GM23338 (cell line): ENCODE measurements at regions not wholly inside any gene's neighbourhood (a gene's known extent, or its start where the extent isn't known, plus 50 kb on each side); places are given as distances from the start of the nearest gene placed in this dataset.

Experiments used
- CREB1 ChIP-seq: fragments of 250-450 bp; sonication (Bioruptor Pico); IDR thresholded peaks from 2 replicates; pipeline ENCODE4 v1.5.0; 2020; ENCODE audit warnings: low read depth, mild to moderate bottlenecking, moderate library complexity
- EZH2 ChIP-seq: fragments of 200-600 bp; sonication (generic); IDR thresholded peaks from one replicate; pipeline ENCODE4 v1.8.0; 2017; ENCODE audit warnings: antibody characterized with exemption, mild to moderate bottlenecking, low read depth; ENCODE audit not compliant: unreplicated experiment
- EZH2phosphoT487 ChIP-seq: fragments of 200-600 bp; sonication (generic); IDR thresholded peaks from one replicate; pipeline ENCODE4 v1.8.1; 2018; ENCODE audit warnings: antibody characterized with exemption; ENCODE audit not compliant: unreplicated experiment
- JUNB ChIP-seq: IDR thresholded peaks from one replicate; pipeline ENCODE4 v1.6.1; 2016; ENCODE audit warnings: antibody characterized with exemption; ENCODE audit not compliant: unreplicated experiment
- NANOG ChIP-seq: IDR thresholded peaks from 2 replicates; pipeline ENCODE4 v1.6.1; 2016; ENCODE audit warnings: antibody characterized with exemption, borderline replicate concordance
- POLR2AphosphoS5 ChIP-seq: IDR thresholded peaks from 2 replicates; pipeline ENCODE4 v1.6.1; 2016; ENCODE audit warnings: antibody characterized with exemption, low read depth
- STAT1 ChIP-seq: IDR thresholded peaks from one replicate; pipeline ENCODE4 v1.6.1; 2016; ENCODE audit warnings: antibody characterized with exemption; ENCODE audit not compliant: unreplicated experiment
- ZNF114 ChIP-seq: fragments of 250-450 bp; sonication (Bioruptor Pico); IDR thresholded peaks from 2 replicates; pipeline ENCODE4 v1.5.0; 2020; ENCODE audit warnings: mild to moderate bottlenecking, moderate library complexity
- ZNF331 ChIP-seq: fragments of 250-450 bp; sonication (Bioruptor Pico); IDR thresholded peaks from 2 replicates; pipeline ENCODE4 v1.5.0; 2020; ENCODE audit warnings: low read depth, mild to moderate bottlenecking, moderate library complexity
- ZNF462 ChIP-seq: fragments of 250-450 bp; sonication (Bioruptor Pico); IDR thresholded peaks from 2 replicates; pipeline ENCODE4 v1.5.0; 2020; ENCODE audit warnings: mild to moderate bottlenecking, moderate library complexity
- TF ChIP-seq, protein P1 (sequence below): IDR thresholded peaks from 2 replicates; pipeline ENCODE4 v1.6.1; 2016; ENCODE audit warnings: antibody characterized with exemption
- TF ChIP-seq, protein P2 (sequence below), 2 experiments: fragments of 200-600 bp in 1 of 2; sonication (generic) in 1 of 2; conservative IDR thresholded peaks; 2 replicates each; pipeline versions ENCODE4 v1.5.1 to v1.6.1; 2016 to 2017; ENCODE audit warnings: antibody characterized with exemption in 2 of 2, low read depth in 2 of 2, mild to moderate bottlenecking in 2 of 2, moderate library complexity in 1 of 2
- TF ChIP-seq, protein P3 (sequence below): IDR thresholded peaks from one replicate; pipeline ENCODE4 v1.6.1; 2018; ENCODE audit warnings: antibody characterized with exemption; ENCODE audit not compliant: unreplicated experiment

DNA sequence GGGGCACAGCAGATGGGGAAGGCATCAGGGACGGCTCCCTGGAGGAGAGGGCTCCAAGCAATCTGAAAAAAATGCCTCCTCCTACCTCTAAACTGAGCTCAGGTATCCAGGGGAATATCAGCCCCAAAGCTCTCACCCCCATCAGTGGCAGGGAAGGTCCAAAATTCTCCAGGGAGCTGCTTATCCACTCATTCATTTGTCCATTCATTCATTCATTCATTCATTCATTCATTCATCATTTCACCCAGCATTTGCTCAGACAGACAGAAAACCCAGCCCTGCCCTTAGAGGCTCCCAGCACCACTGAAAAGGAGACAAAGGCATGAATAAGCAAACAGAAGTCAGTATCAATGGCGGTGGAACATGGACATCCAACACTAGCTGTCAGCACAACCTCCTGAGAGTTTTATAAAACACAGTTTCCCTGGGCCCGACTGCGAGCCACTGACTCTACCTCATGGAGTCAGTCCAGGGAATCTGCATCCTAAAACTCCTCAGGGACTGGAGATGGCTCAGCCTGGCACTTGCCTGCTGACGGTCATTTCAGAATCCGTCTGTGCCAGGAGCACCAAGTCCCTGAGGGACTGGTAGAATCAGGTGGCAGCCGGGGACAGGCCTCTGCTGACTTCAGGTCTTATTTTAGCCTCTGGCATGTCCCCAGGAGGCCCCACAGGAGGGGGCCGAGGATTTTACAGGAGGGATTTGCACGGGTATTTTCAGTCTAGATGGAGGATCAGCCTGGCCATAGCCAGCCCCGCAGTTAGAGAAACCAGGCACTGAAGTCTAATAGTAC is 164.6 kb downstream of the MN1 start:
- TF ChIP-seq, protein P1, sequence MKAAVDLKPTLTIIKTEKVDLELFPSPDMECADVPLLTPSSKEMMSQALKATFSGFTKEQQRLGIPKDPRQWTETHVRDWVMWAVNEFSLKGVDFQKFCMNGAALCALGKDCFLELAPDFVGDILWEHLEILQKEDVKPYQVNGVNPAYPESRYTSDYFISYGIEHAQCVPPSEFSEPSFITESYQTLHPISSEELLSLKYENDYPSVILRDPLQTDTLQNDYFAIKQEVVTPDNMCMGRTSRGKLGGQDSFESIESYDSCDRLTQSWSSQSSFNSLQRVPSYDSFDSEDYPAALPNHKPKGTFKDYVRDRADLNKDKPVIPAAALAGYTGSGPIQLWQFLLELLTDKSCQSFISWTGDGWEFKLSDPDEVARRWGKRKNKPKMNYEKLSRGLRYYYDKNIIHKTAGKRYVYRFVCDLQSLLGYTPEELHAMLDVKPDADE, result no peak
- TF ChIP-seq, protein P2, sequence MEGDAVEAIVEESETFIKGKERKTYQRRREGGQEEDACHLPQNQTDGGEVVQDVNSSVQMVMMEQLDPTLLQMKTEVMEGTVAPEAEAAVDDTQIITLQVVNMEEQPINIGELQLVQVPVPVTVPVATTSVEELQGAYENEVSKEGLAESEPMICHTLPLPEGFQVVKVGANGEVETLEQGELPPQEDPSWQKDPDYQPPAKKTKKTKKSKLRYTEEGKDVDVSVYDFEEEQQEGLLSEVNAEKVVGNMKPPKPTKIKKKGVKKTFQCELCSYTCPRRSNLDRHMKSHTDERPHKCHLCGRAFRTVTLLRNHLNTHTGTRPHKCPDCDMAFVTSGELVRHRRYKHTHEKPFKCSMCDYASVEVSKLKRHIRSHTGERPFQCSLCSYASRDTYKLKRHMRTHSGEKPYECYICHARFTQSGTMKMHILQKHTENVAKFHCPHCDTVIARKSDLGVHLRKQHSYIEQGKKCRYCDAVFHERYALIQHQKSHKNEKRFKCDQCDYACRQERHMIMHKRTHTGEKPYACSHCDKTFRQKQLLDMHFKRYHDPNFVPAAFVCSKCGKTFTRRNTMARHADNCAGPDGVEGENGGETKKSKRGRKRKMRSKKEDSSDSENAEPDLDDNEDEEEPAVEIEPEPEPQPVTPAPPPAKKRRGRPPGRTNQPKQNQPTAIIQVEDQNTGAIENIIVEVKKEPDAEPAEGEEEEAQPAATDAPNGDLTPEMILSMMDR (conservative IDR thresholded peaks at IDR 0.05; ENCODE audit: low read depth in 2 of 2), result no peak
- TF ChIP-seq CREB1 (CRISPR knock-in tag) (no peak), EZH2 (no peak), EZH2phosphoT487 (no peak), POLR2AphosphoS5 (no peak), JUNB (no peak), ZNF331 (CRISPR knock-in tag) (no peak), ZNF462 (CRISPR knock-in tag) (no peak), STAT1 (no peak), ZNF114 (CRISPR knock-in tag) (no peak), NANOG (no peak)
- TF ChIP-seq, protein P3, sequence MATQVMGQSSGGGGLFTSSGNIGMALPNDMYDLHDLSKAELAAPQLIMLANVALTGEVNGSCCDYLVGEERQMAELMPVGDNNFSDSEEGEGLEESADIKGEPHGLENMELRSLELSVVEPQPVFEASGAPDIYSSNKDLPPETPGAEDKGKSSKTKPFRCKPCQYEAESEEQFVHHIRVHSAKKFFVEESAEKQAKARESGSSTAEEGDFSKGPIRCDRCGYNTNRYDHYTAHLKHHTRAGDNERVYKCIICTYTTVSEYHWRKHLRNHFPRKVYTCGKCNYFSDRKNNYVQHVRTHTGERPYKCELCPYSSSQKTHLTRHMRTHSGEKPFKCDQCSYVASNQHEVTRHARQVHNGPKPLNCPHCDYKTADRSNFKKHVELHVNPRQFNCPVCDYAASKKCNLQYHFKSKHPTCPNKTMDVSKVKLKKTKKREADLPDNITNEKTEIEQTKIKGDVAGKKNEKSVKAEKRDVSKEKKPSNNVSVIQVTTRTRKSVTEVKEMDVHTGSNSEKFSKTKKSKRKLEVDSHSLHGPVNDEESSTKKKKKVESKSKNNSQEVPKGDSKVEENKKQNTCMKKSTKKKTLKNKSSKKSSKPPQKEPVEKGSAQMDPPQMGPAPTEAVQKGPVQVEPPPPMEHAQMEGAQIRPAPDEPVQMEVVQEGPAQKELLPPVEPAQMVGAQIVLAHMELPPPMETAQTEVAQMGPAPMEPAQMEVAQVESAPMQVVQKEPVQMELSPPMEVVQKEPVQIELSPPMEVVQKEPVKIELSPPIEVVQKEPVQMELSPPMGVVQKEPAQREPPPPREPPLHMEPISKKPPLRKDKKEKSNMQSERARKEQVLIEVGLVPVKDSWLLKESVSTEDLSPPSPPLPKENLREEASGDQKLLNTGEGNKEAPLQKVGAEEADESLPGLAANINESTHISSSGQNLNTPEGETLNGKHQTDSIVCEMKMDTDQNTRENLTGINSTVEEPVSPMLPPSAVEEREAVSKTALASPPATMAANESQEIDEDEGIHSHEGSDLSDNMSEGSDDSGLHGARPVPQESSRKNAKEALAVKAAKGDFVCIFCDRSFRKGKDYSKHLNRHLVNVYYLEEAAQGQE, result no peak
